ENCODE measurements at regions not wholly inside any gene's neighbourhood (a gene's known extent, or its start where the extent isn't known, plus 50 kb on each side); places are given as distances from the start of the nearest gene placed in this dataset.
"Not testable (repeated sequence)": the region's sequence is repeated elsewhere in the genome, so short reads cannot be mapped to it uniquely, and the experiment has no call there.

- ATAC-seq (ENCODE audit: low read depth in 2 of 2) (no peak), DNase-seq (no peak)
- Histone ChIP-seq H3K9me3 (ENCODE audit: control insufficient read depth in 2 of 2, low read length in 2 of 2) (no peaks in the 10 kb centered on the region), H3K4me1 (ENCODE audit: control insufficient read depth, insufficient read depth, low read length, poor library complexity, severe bottlenecking) (no peaks in the 10 kb centered on the region), H3K27ac (ENCODE audit: insufficient read depth, low read length, poor library complexity, severe bottlenecking) (no peak overlapping the region), H3K36me3 (ENCODE audit: control insufficient read depth, insufficient read depth, low read length) (no peaks in the 10 kb centered on the region), H3K27me3 (ENCODE audit: control insufficient read depth, insufficient read depth, low read length) (peaks cover 7% of the 10 kb centered on the region), H3K4me3 (ENCODE audit: low read depth, low read length) (no peak overlapping the region)
- H3K4me1 Mint-ChIP-seq: peaks cover 0 to 12% (median 4%) of the 10 kb centered on the region in 4 donors
- H3K9me3 Mint-ChIP-seq: peaks cover 0 to 2% (median 0%) of the 10 kb centered on the region in 7 donors
- H3K4me3 Mint-ChIP-seq: peak overlapping the region in 1 of 4 donors; percentile 25
- peaks cover 21% of the 10 kb centered on the region for H3K27me3 Mint-ChIP-seq
- H3K36me3 Mint-ChIP-seq: no peaks in the 10 kb centered on the region
- no peak overlapping the region for H3K27ac Mint-ChIP-seq
These were observed 53.9 kb upstream of the PTCH1 start for GRCh38 chr9:95570646-95571045.

GRCh38 chr9:95570150-95570549, 53.4 kb upstream of the PTCH1 start:
- Mint-ChIP-seq H3K27ac (no peak overlapping the region), H3K4me1 (peaks cover 0 to 12% (median 4%) of the 10 kb centered on the region in 4 donors), H3K4me3 (peak overlapping the region in 2 of 4 donors; percentile 22 to 25), H3K27me3 (peaks cover 21% of the 10 kb centered on the region), H3K36me3 (no peaks in the 10 kb centered on the region), H3K9me3 (peaks cover 0 to 1% (median 0%) of the 10 kb centered on the region in 7 donors)
- no peak for DNase-seq
- Histone ChIP-seq H3K4me3 (ENCODE audit: low read depth, low read length) (no peak overlapping the region), H3K9me3 (ENCODE audit: control insufficient read depth in 2 of 2, low read length in 2 of 2) (no peaks in the 10 kb centered on the region), H3K27ac (ENCODE audit: insufficient read depth, low read length, poor library complexity, severe bottlenecking) (no peak overlapping the region), H3K27me3 (ENCODE audit: control insufficient read depth, insufficient read depth, low read length) (peaks cover 7% of the 10 kb centered on the region), H3K36me3 (ENCODE audit: control insufficient read depth, insufficient read depth, low read length) (no peaks in the 10 kb centered on the region), H3K4me1 (ENCODE audit: control insufficient read depth, insufficient read depth, low read length, poor library complexity, severe bottlenecking) (no peaks in the 10 kb centered on the region)
- ATAC-seq (ENCODE audit: low read depth in 2 of 2): no peak

- H3K4me3 Mint-ChIP-seq; H3K27ac Mint-ChIP-seq; H3K27me3 ChIP-seq (ENCODE audit: control insufficient read depth, insufficient read depth, low read length); H3K4me3 ChIP-seq (ENCODE audit: low read depth, low read length); H3K36me3 ChIP-seq (ENCODE audit: control insufficient read depth, insufficient read depth, low read length); H3K9me3 Mint-ChIP-seq; DNase-seq; H3K9me3 ChIP-seq (ENCODE audit: control insufficient read depth in 2 of 2, low read length in 2 of 2); H3K36me3 Mint-ChIP-seq; H3K4me1 ChIP-seq (ENCODE audit: control insufficient read depth, insufficient read depth, low read length, poor library complexity, severe bottlenecking); H3K27ac ChIP-seq (ENCODE audit: insufficient read depth, low read length, poor library complexity, severe bottlenecking); ATAC-seq (ENCODE audit: low read depth in 2 of 2): not testable (repeated sequence)
- H3K4me1 Mint-ChIP-seq: peaks cover 0 to 12% (median 4%) of the 10 kb centered on the region in 4 donors
- H3K27me3 Mint-ChIP-seq: peaks cover 21% of the 10 kb centered on the region
These were observed 52.0 kb upstream of the PTCH1 start for GRCh38 chr9:95568735-95569134.
